CD4-positive, alpha-beta T cell (primary cell): ENCODE measurements at regions not wholly inside any gene's neighbourhood (a gene's known extent, or its start where the extent isn't known, plus 50 kb on each side); places are given as distances from the start of the nearest gene placed in this dataset.

ENCODE experiments used
- ATAC-seq: fragments of 200-7000 bp; cut with Tn5 transposase; one replicate; pipeline ENCODE4 v1.10.0; 2022; ENCODE audit warnings: mild to moderate bottlenecking; ENCODE audit not compliant: poor library complexity
- CTCF ChIA-PET: fragments of 350-600 bp; sonication (Branson Sonifier 250); formaldehyde crosslinking; loops from one replicate; lab custom pipeline; 2021; ENCODE audit warnings: antibody characterized with exemption, inconsistent platforms; lab: Charles Lee
- POLR2A ChIA-PET: fragments of 350-600 bp; sonication (Branson Sonifier 250); formaldehyde crosslinking; loops from one replicate; lab custom pipeline; 2021; ENCODE audit warnings: antibody characterized with exemption, inconsistent platforms; lab: Charles Lee
- DNase-seq, 14 experiments: peaks; one replicate each; pipeline ENCODE4 v3.0.0-alpha.2; 2013 to 2020; ENCODE audit warnings: mixed read lengths in 2 of 14
- H3K27ac ChIP-seq, 2 donors: one replicate each; pipeline versions ENCODE4 v1.5.1 to v1.7.0; 2013; ENCODE audit warnings: low read length in 2 of 2, low read depth in 1 of 2, mild to moderate bottlenecking in 1 of 2
- H3K27me3 ChIP-seq, 2 experiments: 1 replicate in 1 of 2; 2 replicates in 1 of 2; pipeline versions ENCODE4 v1.6.1 to v1.7.0; 2013; ENCODE audit warnings: low read length in 2 of 2, control low read depth in 1 of 2, mild to moderate bottlenecking in 1 of 2, moderate library complexity in 1 of 2; ENCODE audit not compliant: insufficient read depth in 2 of 2, control insufficient read depth in 1 of 2
- H3K36me3 ChIP-seq: one replicate; pipeline ENCODE4 v1.6.1; 2013; ENCODE audit warnings: low read length, control low read depth; ENCODE audit not compliant: insufficient read depth
- H3K4me1 ChIP-seq: one replicate; pipeline ENCODE4 v1.6.1; 2013; ENCODE audit warnings: low read length, control low read depth; ENCODE audit not compliant: insufficient read depth
- H3K4me3 ChIP-seq: one replicate; pipeline ENCODE4 v1.5.1; 2013; ENCODE audit warnings: mild to moderate bottlenecking, low read length, moderate library complexity
- H3K9me3 ChIP-seq, 2 experiments: 1 replicate in 1 of 2; 2 replicates in 1 of 2; pipeline versions ENCODE4 v1.6.1 to v1.7.0; 2013; ENCODE audit warnings: low read length in 2 of 2, mild to moderate bottlenecking in 2 of 2, control low read depth in 1 of 2, moderate library complexity in 1 of 2; ENCODE audit not compliant: control insufficient read depth in 1 of 2, insufficient read depth in 1 of 2
- H3K27ac Mint-ChIP-seq: one replicate; pipeline ENCODE4 v1.8.0; 2020; ENCODE audit warnings: mixed read lengths
- H3K27me3 Mint-ChIP-seq: one replicate; pipeline ENCODE4 v1.8.0; 2021; ENCODE audit warnings: mixed read lengths
- H3K36me3 Mint-ChIP-seq: one replicate; pipeline ENCODE4 v1.8.0; 2021; ENCODE audit warnings: low read depth, mixed read lengths
- H3K4me1 Mint-ChIP-seq: one replicate; pipeline ENCODE4 v1.8.0; 2021; ENCODE audit warnings: low read depth, mixed read lengths
- H3K4me3 Mint-ChIP-seq: one replicate; pipeline ENCODE4 v1.8.0; 2020; ENCODE audit warnings: mild to moderate bottlenecking, mixed read lengths
- H3K9me3 Mint-ChIP-seq: one replicate; pipeline ENCODE4 v1.8.0; 2020; ENCODE audit warnings: mixed read lengths
- CTCF ChIP-seq: fragments of 200-600 bp; IDR thresholded peaks from one replicate; pipeline ENCODE4 v1.8.0; 2022; ENCODE audit warnings: antibody characterized with exemption, mild to moderate bottlenecking
- intact Hi-C, 2 experiments: fragments of 100-400 bp; cut with DNase I in 1 of 2; cut with micrococcal nuclease in 1 of 2; formaldehyde crosslinking; loops; one replicate each; pipeline versions ENCODE4 v1.15.1 to v1.9.0; 2023 to 2025; cut with DNase I, micrococcal nuclease

DNA sequence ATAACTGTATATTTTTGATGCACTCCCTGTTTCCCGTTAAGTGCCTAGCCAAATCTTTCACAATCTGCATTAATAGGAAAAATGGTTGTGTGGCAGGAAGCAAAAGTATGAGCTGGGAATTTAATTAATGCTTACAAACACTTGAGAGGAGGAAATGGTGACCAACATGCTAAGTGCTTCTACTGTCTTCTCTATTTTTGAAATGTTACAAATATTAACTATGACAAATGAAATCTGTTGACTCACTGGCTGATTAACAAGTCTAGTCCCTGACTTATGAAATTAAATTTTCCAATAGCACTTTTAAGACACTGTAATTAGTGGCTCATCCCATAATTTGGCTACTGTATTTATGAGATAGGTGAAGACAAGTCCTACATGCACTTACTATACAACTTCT lies 446.9 kb upstream of the DPPA4 start:
- Mint-ChIP-seq H3K4me1 (no peaks in the 10 kb centered on the region), H3K27ac (no peak overlapping the region), H3K9me3 (peaks cover 2% of the 10 kb centered on the region), H3K4me3 (no peak overlapping the region), H3K27me3 (no peaks in the 10 kb centered on the region), H3K36me3 (peaks cover 5% of the 10 kb centered on the region)
- Histone ChIP-seq H3K36me3 (no peaks in the 10 kb centered on the region), H3K9me3 (peaks cover 5 to 8% of the 10 kb centered on the region in 2 experiments), H3K4me1 (no peaks in the 10 kb centered on the region), H3K27me3 (no peaks in the 10 kb centered on the region), H3K4me3 (no peak overlapping the region), H3K27ac (no peak overlapping the region)
- DNase-seq, result no peak
- POLR2A ChIA-PET, result no interaction called here
- no peak for TF ChIP-seq CTCF
- no peak for ATAC-seq
- intact Hi-C loops, result loop anchor here in 1 of 2 experiments (5.0 kb wide), 1 partner anchor 48 kb away; no protein-coding TSS in a partner anchor
- CTCF ChIA-PET, result no interaction called here

- H3K27me3 ChIP-seq, result no peaks in the 10 kb centered on the region
- H3K27ac ChIP-seq, result no peak overlapping the region
- ATAC-seq (no peak), DNase-seq (no peak)
- TF ChIP-seq CTCF, result no peak
- ChIA-PET CTCF (no interaction called here), POLR2A (interaction anchor here (0.6 kb wide), 1 partner anchor 15 kb away, joined by 3 read pairs; no protein-coding TSS in a partner anchor)
- H3K4me3 ChIP-seq, result no peak overlapping the region
- Mint-ChIP-seq H3K27ac (no peak overlapping the region), H3K9me3 (peaks cover 2% of the 10 kb centered on the region), H3K4me1 (no peaks in the 10 kb centered on the region), H3K36me3 (peaks cover 5% of the 10 kb centered on the region), H3K27me3 (no peaks in the 10 kb centered on the region), H3K4me3 (no peak overlapping the region)
- no peaks in the 10 kb centered on the region for H3K4me1 ChIP-seq
- intact Hi-C loops, result loop anchor here in 1 of 2 experiments (5.0 kb wide), 1 partner anchor 47 kb away; no protein-coding TSS in a partner anchor
- H3K9me3 ChIP-seq, result peaks cover 0 to 5% of the 10 kb centered on the region in 2 experiments
- H3K36me3 ChIP-seq, result no peaks in the 10 kb centered on the region
These were observed 447.7 kb upstream of the DPPA4 start for GRCh38 chr3:109784852-109785631.

GRCh38 chr3:109803274-109803673 lies 465.9 kb upstream of the DPPA4 start:
- Histone ChIP-seq H3K27me3 (no peaks in the 10 kb centered on the region), H3K27ac (no peak overlapping the region), H3K4me1 (peaks cover 23% of the 10 kb centered on the region), H3K36me3 (no peaks in the 10 kb centered on the region), H3K4me3 (no peak overlapping the region), H3K9me3 (peaks cover 0 to 7% of the 10 kb centered on the region in 2 experiments)
- H3K4me1 Mint-ChIP-seq, result peaks cover 66% of the 10 kb centered on the region
- H3K9me3 Mint-ChIP-seq, result peaks cover 13% of the 10 kb centered on the region
- ATAC-seq (no peak), DNase-seq (peak in 2 of 14 experiments; percentile 7 to 16)
- intact Hi-C loops, result loop anchor here in 1 of 2 experiments (10.0 kb wide), 1 partner anchor 1732 kb away; no protein-coding TSS in a partner anchor
- H3K4me3 Mint-ChIP-seq, result no peak overlapping the region
- no peak for TF ChIP-seq CTCF
- H3K27ac Mint-ChIP-seq, result no peak overlapping the region
- peaks cover 8% of the 10 kb centered on the region for H3K36me3 Mint-ChIP-seq
- ChIA-PET CTCF (interaction anchor here (2.2 kb wide), 1 partner anchor 9 kb away, joined by 6 read pairs; no protein-coding TSS in a partner anchor), POLR2A (no interaction called here)
- H3K27me3 Mint-ChIP-seq, result no peaks in the 10 kb centered on the region
